PFSK-1 (cell line): ENCODE measurements at regions not wholly inside any gene's neighbourhood (a gene's known extent, or its start where the extent isn't known, plus 50 kb on each side); places are given as distances from the start of the nearest gene placed in this dataset.

Source experiments
- FOXP2 ChIP-seq: optimal IDR thresholded peaks from 2 replicates; pipeline ENCODE3; 2011; ENCODE audit warnings: borderline replicate concordance, control low read depth, inconsistent platforms; ENCODE audit not compliant: insufficient read depth; ENCODE audit errors: extremely low read length, extremely low read depth
- POLR2AphosphoS5 ChIP-seq: IDR thresholded peaks from 2 replicates; pipeline ENCODE4 v1.6.1; 2012; ENCODE audit warnings: low read depth, mild to moderate bottlenecking, control low read depth, low read length, moderate library complexity
- REST ChIP-seq, 2 experiments: IDR thresholded peaks; 2 replicates each; pipeline versions ENCODE4 v1.6.1 to v1.8.0; 2011 to 2012; ENCODE audit warnings: low read depth in 2 of 2, low read length in 2 of 2, control low read depth in 1 of 2, inconsistent platforms in 1 of 2, mild to moderate bottlenecking in 1 of 2, moderate library complexity in 1 of 2; ENCODE audit not compliant: insufficient read depth in 1 of 2
- SIN3A ChIP-seq: IDR thresholded peaks from 2 replicates; pipeline ENCODE4 v1.6.1; 2012; ENCODE audit warnings: mild to moderate bottlenecking, low read length, moderate library complexity, borderline replicate concordance; ENCODE audit not compliant: insufficient read depth
- TAF1 ChIP-seq: IDR thresholded peaks from 2 replicates; pipeline ENCODE4 v1.6.1; 2012; ENCODE audit warnings: low read length, control low read depth, borderline replicate concordance; ENCODE audit not compliant: insufficient read depth

- TF ChIP-seq REST (IDR thresholded peaks at IDR 0.05; ENCODE audit: insufficient read depth in 1 of 2, low read depth in 2 of 2, low read length in 2 of 2), result no peak
- TF ChIP-seq POLR2AphosphoS5, result no peak
- no peak for TF ChIP-seq SIN3A
- no peak for TF ChIP-seq FOXP2
- no peak for TF ChIP-seq TAF1
These were observed 1019.4 kb upstream of the ALCAM start for GRCh38 chr3:104347291-104347690.
